ENCODE measurements at regions not wholly inside any gene's neighbourhood (a gene's known extent, or its start where the extent isn't known, plus 50 kb on each side); places are given as distances from the start of the nearest gene placed in this dataset.
"Not testable (repeated sequence)": the region's sequence is repeated elsewhere in the genome, so short reads cannot be mapped to it uniquely, and the experiment has no call there.

DNA sequence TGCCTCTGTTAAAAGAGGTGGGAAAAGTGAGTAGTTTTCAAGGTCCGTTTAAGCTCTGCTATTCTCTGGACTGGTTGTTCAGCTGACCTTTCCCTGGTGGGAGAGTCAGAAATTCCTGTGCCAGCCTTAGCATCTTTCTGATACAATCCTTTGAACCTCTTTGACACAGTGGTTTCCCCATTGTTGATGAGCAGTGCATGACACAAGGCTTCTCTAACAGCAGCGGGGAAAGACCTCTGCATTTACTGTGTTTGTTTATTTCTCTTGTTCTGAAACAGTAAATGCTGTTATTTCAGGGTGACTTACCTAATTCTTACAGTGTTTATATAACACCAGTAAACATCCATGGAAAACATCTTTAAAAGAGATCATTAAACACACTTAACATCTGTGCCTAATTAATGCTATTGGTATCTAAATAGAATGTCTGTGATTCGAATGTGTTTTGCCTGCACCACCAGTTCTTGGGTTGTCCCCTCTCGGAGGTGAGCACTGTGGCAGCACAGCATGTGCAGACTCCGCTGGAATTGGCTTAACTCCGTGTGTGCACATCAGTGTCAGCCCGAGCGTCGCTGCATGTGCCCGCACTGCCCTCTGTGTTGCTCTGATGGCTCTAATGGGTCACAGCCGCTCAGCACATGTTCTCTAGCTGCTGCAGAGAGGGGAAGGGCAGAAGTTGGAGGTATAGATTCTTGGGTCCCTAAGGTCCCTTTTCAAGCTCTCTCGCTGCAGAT lies 104.3 kb downstream of the TBC1D26 start:
- intact Hi-C loops (cut with micrococcal nuclease); H3K9me1 ChIP-seq (replicated peaks; ENCODE audit: control insufficient read depth, extremely low read depth, insufficient read depth, low read length); CTCF ChIA-PET; H3K27ac ChIP-seq (ENCODE audit: insufficient read depth, low read depth, low read length); FAIRE-seq; H3K36me3 ChIP-seq (ENCODE audit: control insufficient read depth in 2 of 2, extremely low read depth in 1 of 2, insufficient read depth in 2 of 2, low read length in 2 of 2); H2AFZ ChIP-seq (ENCODE audit: low read depth, low read length); H3K79me2 ChIP-seq (ENCODE audit: control insufficient read depth, insufficient read depth, low read length); DNase-seq (ENCODE audit: low read depth, low spot score); H3K27me3 ChIP-seq (ENCODE audit: control insufficient read depth in 2 of 2, insufficient read depth in 2 of 2, low read length in 2 of 2); H3K9me3 ChIP-seq (replicated peaks; ENCODE audit: control insufficient read depth, insufficient read depth, low read length); H3K4me2 ChIP-seq (ENCODE audit: insufficient read depth, low read length); H3K9ac ChIP-seq (replicated peaks; ENCODE audit: extremely low read depth, insufficient read depth, low read length); dilution Hi-C loops (cut with MboI; ENCODE audit: extremely low pct_ligation_motif_present, low sequenced_read_pairs); H3K4me1 ChIP-seq (ENCODE audit: control insufficient read depth, extremely low read depth, insufficient read depth, low read length); BruUV-seq (replicated peaks); H3K4me3 ChIP-seq (replicated peaks in 1 of 3; ENCODE audit: insufficient read depth in 1 of 3, low read depth in 1 of 3, low read length in 3 of 3); H4K20me1 ChIP-seq (replicated peaks; ENCODE audit: control insufficient read depth, extremely low read depth, insufficient read depth, low read length); POLR2A ChIA-PET: not testable (repeated sequence)

DNA sequence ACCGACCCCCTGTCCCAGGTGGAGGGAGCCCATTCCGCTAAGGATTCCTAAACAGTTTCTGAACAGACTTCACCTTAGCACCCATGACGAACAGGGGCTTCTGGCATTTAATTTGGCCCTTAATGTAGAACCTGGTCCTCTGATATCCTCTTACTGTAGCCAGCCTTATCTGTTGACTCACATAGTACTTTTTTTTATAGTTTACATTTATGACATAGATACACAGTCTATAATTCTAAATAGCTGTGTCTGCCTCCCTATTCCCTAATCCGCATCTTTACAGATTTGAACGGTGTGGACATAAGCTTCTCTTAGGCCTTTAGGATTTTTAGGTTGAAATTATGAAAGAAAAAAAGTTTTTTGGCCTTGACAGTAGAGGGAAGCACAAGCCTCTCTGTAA lies 104.9 kb downstream of the TBC1D26 start:
- H4K20me1 ChIP-seq (replicated peaks; ENCODE audit: control insufficient read depth, extremely low read depth, insufficient read depth, low read length); intact Hi-C loops (cut with micrococcal nuclease); H3K4me3 ChIP-seq (replicated peaks in 1 of 3; ENCODE audit: insufficient read depth in 1 of 3, low read depth in 1 of 3, low read length in 3 of 3); H3K27me3 ChIP-seq (ENCODE audit: control insufficient read depth in 2 of 2, insufficient read depth in 2 of 2, low read length in 2 of 2); H3K36me3 ChIP-seq (ENCODE audit: control insufficient read depth in 2 of 2, extremely low read depth in 1 of 2, insufficient read depth in 2 of 2, low read length in 2 of 2); FAIRE-seq; H3K79me2 ChIP-seq (ENCODE audit: control insufficient read depth, insufficient read depth, low read length); H3K4me1 ChIP-seq (ENCODE audit: control insufficient read depth, extremely low read depth, insufficient read depth, low read length); DNase-seq (ENCODE audit: low read depth, low spot score); H2AFZ ChIP-seq (ENCODE audit: low read depth, low read length); H3K9me3 ChIP-seq (replicated peaks; ENCODE audit: control insufficient read depth, insufficient read depth, low read length); POLR2A ChIA-PET; BruUV-seq (replicated peaks); dilution Hi-C loops (cut with MboI; ENCODE audit: extremely low pct_ligation_motif_present, low sequenced_read_pairs); H3K9me1 ChIP-seq (replicated peaks; ENCODE audit: control insufficient read depth, extremely low read depth, insufficient read depth, low read length); CTCF ChIA-PET; H3K27ac ChIP-seq (ENCODE audit: insufficient read depth, low read depth, low read length); H3K9ac ChIP-seq (replicated peaks; ENCODE audit: extremely low read depth, insufficient read depth, low read length); H3K4me2 ChIP-seq (ENCODE audit: insufficient read depth, low read length): not testable (repeated sequence)

DNA sequence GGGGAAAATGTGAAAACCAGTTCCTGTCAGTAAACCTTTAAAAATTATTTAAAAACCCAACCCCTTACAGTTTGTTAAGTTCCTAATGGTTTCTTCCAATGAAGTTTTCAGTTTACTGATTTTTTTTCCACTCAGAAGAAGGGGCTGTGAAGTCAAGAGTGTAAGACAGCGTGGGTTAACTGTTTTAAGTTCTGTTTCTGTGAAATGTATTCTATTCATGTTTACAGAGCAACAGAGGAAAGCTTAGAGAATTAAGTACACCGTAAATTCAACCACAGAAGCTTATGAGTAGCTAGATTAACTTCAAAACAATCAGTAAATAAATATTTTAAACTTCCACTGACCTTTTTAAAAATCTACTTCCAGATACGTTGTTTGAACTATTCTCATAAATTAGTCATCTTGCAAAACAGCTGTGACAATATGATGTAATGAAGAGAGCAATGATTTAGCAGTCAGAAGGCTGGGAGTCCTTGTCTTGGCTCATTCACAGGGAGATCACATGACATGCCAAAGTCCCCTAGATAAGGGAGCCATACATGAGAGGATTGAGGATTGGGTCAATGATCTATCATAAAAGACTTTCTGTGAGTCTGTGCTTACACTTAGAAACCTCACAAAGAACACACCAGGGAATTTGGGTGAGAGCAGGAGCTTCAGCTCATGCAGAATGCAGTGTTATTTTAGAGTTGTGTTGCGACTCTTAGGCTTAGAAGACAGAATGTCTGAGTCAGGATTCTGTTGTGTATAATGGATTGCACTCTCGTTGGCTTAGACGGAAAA lies 97.3 kb upstream of the ADORA2B start:
- POLR2A ChIA-PET; H3K9ac ChIP-seq (replicated peaks; ENCODE audit: extremely low read depth, insufficient read depth, low read length); H3K36me3 ChIP-seq (ENCODE audit: control insufficient read depth in 2 of 2, extremely low read depth in 1 of 2, insufficient read depth in 2 of 2, low read length in 2 of 2); H3K79me2 ChIP-seq (ENCODE audit: control insufficient read depth, insufficient read depth, low read length); H4K20me1 ChIP-seq (replicated peaks; ENCODE audit: control insufficient read depth, extremely low read depth, insufficient read depth, low read length); H3K27me3 ChIP-seq (ENCODE audit: control insufficient read depth in 2 of 2, insufficient read depth in 2 of 2, low read length in 2 of 2); H3K9me3 ChIP-seq (replicated peaks; ENCODE audit: control insufficient read depth, insufficient read depth, low read length); H2AFZ ChIP-seq (ENCODE audit: low read depth, low read length); CTCF ChIA-PET; H3K4me3 ChIP-seq (replicated peaks in 1 of 3; ENCODE audit: insufficient read depth in 1 of 3, low read depth in 1 of 3, low read length in 3 of 3); dilution Hi-C loops (cut with MboI; ENCODE audit: extremely low pct_ligation_motif_present, low sequenced_read_pairs); intact Hi-C loops (cut with micrococcal nuclease); H3K4me2 ChIP-seq (ENCODE audit: insufficient read depth, low read length); H3K9me1 ChIP-seq (replicated peaks; ENCODE audit: control insufficient read depth, extremely low read depth, insufficient read depth, low read length); H3K4me1 ChIP-seq (ENCODE audit: control insufficient read depth, extremely low read depth, insufficient read depth, low read length); BruUV-seq (replicated peaks); H3K27ac ChIP-seq (ENCODE audit: insufficient read depth, low read depth, low read length): not testable (repeated sequence)
- FAIRE-seq (peak; percentile 37), DNase-seq (ENCODE audit: low read depth, low spot score) (peak; percentile 12)
